ENCODE measurements at regions not wholly inside any gene's neighbourhood (a gene's known extent, or its start where the extent isn't known, plus 50 kb on each side); places are given as distances from the start of the nearest gene placed in this dataset.

- no peaks in the 10 kb centered on the region for H3K9me3 ChIP-seq (replicated peaks; ENCODE audit: insufficient read depth, low read length)
- no peaks in the 10 kb centered on the region for H3K79me2 ChIP-seq (ENCODE audit: low read length)
- TF ChIP-seq CTCF (IDR thresholded peaks at IDR 0.05; ENCODE audit: low read length) (no peak), EZH2 (optimal IDR thresholded peaks at IDR 0.05; ENCODE audit: low read depth, low read length) (no peak), EZH2phosphoT487 (IDR thresholded peaks at IDR 0.05; ENCODE audit: low read length) (no peak)
- no peaks in the 10 kb centered on the region for H3F3A ChIP-seq (ENCODE audit: insufficient read depth, low read length)
- H4K20me1 ChIP-seq (ENCODE audit: insufficient read depth, low read length), result no peaks in the 10 kb centered on the region
- H3K36me3 ChIP-seq (replicated peaks; ENCODE audit: insufficient read depth, low read length), result no peaks in the 10 kb centered on the region
- no peaks in the 10 kb centered on the region for H3K4me1 ChIP-seq (ENCODE audit: low read length)
- H3K27me3 ChIP-seq (replicated peaks; ENCODE audit: insufficient read depth, low read length), result no peaks in the 10 kb centered on the region
- no peak overlapping the region for H3K27ac ChIP-seq (ENCODE audit: low read length)
- no peak overlapping the region for H2AFZ ChIP-seq (ENCODE audit: low read length)
- H3K4me2 ChIP-seq (ENCODE audit: low read depth, low read length), result no peak overlapping the region
- no peak overlapping the region for H3K9ac ChIP-seq (ENCODE audit: low read length)
- no peak for DNase-seq
- no peaks in the 10 kb centered on the region for H3K9me2 ChIP-seq (replicated peaks; ENCODE audit: insufficient read depth, low read length)
- no peak overlapping the region for H3K4me3 ChIP-seq (ENCODE audit: low read length)
These were observed 256.6 kb upstream of the NOCT start for GRCh38 chr4:138758876-138759553.

- Histone ChIP-seq H3K9me2 (replicated peaks; ENCODE audit: insufficient read depth, low read length) (no peaks in the 10 kb centered on the region), H2AFZ (ENCODE audit: low read length) (no peak overlapping the region), H3K79me2 (ENCODE audit: low read length) (no peaks in the 10 kb centered on the region), H4K20me1 (ENCODE audit: insufficient read depth, low read length) (no peaks in the 10 kb centered on the region), H3K4me1 (ENCODE audit: low read length) (no peaks in the 10 kb centered on the region), H3K27me3 (replicated peaks; ENCODE audit: insufficient read depth, low read length) (no peaks in the 10 kb centered on the region), H3K4me3 (ENCODE audit: low read length) (no peak overlapping the region), H3K27ac (ENCODE audit: low read length) (no peak overlapping the region), H3K4me2 (ENCODE audit: low read depth, low read length) (no peak overlapping the region), H3F3A (ENCODE audit: insufficient read depth, low read length) (no peaks in the 10 kb centered on the region), H3K36me3 (replicated peaks; ENCODE audit: insufficient read depth, low read length) (no peaks in the 10 kb centered on the region), H3K9ac (ENCODE audit: low read length) (no peak overlapping the region), H3K9me3 (replicated peaks; ENCODE audit: insufficient read depth, low read length) (no peaks in the 10 kb centered on the region)
- TF ChIP-seq CTCF (IDR thresholded peaks at IDR 0.05; ENCODE audit: low read length) (no peak), EZH2 (optimal IDR thresholded peaks at IDR 0.05; ENCODE audit: low read depth, low read length) (no peak), EZH2phosphoT487 (IDR thresholded peaks at IDR 0.05; ENCODE audit: low read length) (no peak)
- DNase-seq, result no peak
These were observed 257.4 kb upstream of the NOCT start for GRCh38 chr4:138758196-138758595.

- no peaks in the 10 kb centered on the region for H3K9me2 ChIP-seq (replicated peaks; ENCODE audit: insufficient read depth, low read length)
- H3K36me3 ChIP-seq (replicated peaks; ENCODE audit: insufficient read depth, low read length), result no peaks in the 10 kb centered on the region
- H3K9me3 ChIP-seq (replicated peaks; ENCODE audit: insufficient read depth, low read length), result no peaks in the 10 kb centered on the region
- no peaks in the 10 kb centered on the region for H4K20me1 ChIP-seq (ENCODE audit: insufficient read depth, low read length)
- no peak overlapping the region for H3K27ac ChIP-seq (ENCODE audit: low read length)
- H3K4me2 ChIP-seq (ENCODE audit: low read depth, low read length), result no peak overlapping the region
- no peaks in the 10 kb centered on the region for H3F3A ChIP-seq (ENCODE audit: insufficient read depth, low read length)
- H3K27me3 ChIP-seq (replicated peaks; ENCODE audit: insufficient read depth, low read length), result no peaks in the 10 kb centered on the region
- no peak overlapping the region for H3K4me3 ChIP-seq (ENCODE audit: low read length)
- TF ChIP-seq EZH2phosphoT487 (IDR thresholded peaks at IDR 0.05; ENCODE audit: low read length) (no peak), EZH2 (optimal IDR thresholded peaks at IDR 0.05; ENCODE audit: low read depth, low read length) (no peak), CTCF (IDR thresholded peaks at IDR 0.05; ENCODE audit: low read length) (no peak)
- H3K79me2 ChIP-seq (ENCODE audit: low read length), result no peaks in the 10 kb centered on the region
- no peak overlapping the region for H2AFZ ChIP-seq (ENCODE audit: low read length)
- no peaks in the 10 kb centered on the region for H3K4me1 ChIP-seq (ENCODE audit: low read length)
- no peak for DNase-seq
- no peak overlapping the region for H3K9ac ChIP-seq (ENCODE audit: low read length)
These were observed 258.1 kb upstream of the NOCT start for GRCh38 chr4:138757432-138757831.
